K562 (cell line): ENCODE measurements at regions not wholly inside any gene's neighbourhood (a gene's known extent, or its start where the extent isn't known, plus 50 kb on each side); places are given as distances from the start of the nearest gene placed in this dataset.

ENCODE experiments used
- ATAC-seq: fragments of 200-7000 bp; cut with Tn5 transposase; 3 replicates; pipeline ENCODE4 v1.9.1; 2020; ENCODE audit warnings: moderate library complexity
- BruUV-seq: library from RNA; stranded (reverse); fragments of 400-500 nt; replicated peaks from 2 replicates; lab custom pipeline; 2021; lab: Mats Ljungman, UMichigan
- CTCF ChIA-PET: fragments of 300-600 bp; formaldehyde crosslinking; extraction: SDS; loops from one replicate; lab custom pipeline; 2021; ENCODE audit warnings: low intra/inter-chr PET ratio; lab: Yijun Ruan, JAX
- POLR2A ChIA-PET: fragments of 300-600, 350-650 bp; sonication (Branson Sonifier 250); formaldehyde crosslinking; extraction: SDS; loops from one replicate; lab custom pipeline; 2021; ENCODE audit warnings: antibody characterized with exemption, inconsistent platforms; lab: Yijun Ruan, JAX
- DNase-seq, 4 experiments: peaks; one replicate each; pipeline versions ENCODE4 v3.0.0 to v3.0.0-alpha.2; 2011 to 2018; ENCODE audit warnings: low spot score in 3 of 4, mixed read lengths in 3 of 4; ENCODE audit errors: extremely low read depth in 1 of 4
- FAIRE-seq: peaks from 2 replicates; lab custom pipeline; 2011; peaks lifted over from hg19 to GRCh38; lab: Jason Lieb, UNC
- H2AFZ ChIP-seq: 2 replicates; pipeline ENCODE4 v1.6.0; 2011; ENCODE audit warnings: low read depth, low read length, control low read depth, inconsistent platforms
- H3K27ac ChIP-seq: fragments of 200-600 bp; 3 replicates; pipeline ENCODE4 v1.8.0; 2011; ENCODE audit warnings: low read depth, mild to moderate bottlenecking, control low read depth, inconsistent platforms, low read length, moderate library complexity, mixed read lengths; ENCODE audit errors: extremely low read depth
- H3K27me3 ChIP-seq, 2 experiments: fragments of 300-600 bp in 1 of 2; 2 replicates in 1 of 2; 3 replicates in 1 of 2; pipeline versions ENCODE4 v1.6.0 to v1.8.0; 2011; ENCODE audit warnings: inconsistent platforms in 2 of 2, low read length in 2 of 2, mild to moderate bottlenecking in 1 of 2, mixed read lengths in 1 of 2, moderate library complexity in 1 of 2; ENCODE audit not compliant: control insufficient read depth in 2 of 2, insufficient read depth in 2 of 2
- H3K36me3 ChIP-seq: fragments of 300-600 bp; 3 replicates; pipeline ENCODE4 v1.8.0; 2011; ENCODE audit warnings: mild to moderate bottlenecking, low read length, inconsistent platforms; ENCODE audit not compliant: control insufficient read depth, insufficient read depth
- H3K4me1 ChIP-seq, 2 experiments: fragments of 200-600 bp in 1 of 2; replicated peaks in 1 of 2; 2 replicates in 1 of 2; 3 replicates in 1 of 2; pipeline versions ENCODE4 v1.5.1 to v1.8.0; 2011; ENCODE audit warnings: inconsistent platforms in 2 of 2, low read length in 2 of 2, mild to moderate bottlenecking in 1 of 2, mixed read lengths in 1 of 2, moderate library complexity in 1 of 2; ENCODE audit not compliant: control insufficient read depth in 2 of 2, insufficient read depth in 2 of 2
- H3K4me2 ChIP-seq: 2 replicates; pipeline ENCODE4 v1.6.1; 2011; ENCODE audit warnings: low read length, control low read depth, inconsistent platforms, mixed read lengths; ENCODE audit not compliant: insufficient read depth
- H3K4me3 ChIP-seq: fragments of 200-600 bp; sonication (generic), shearing (Covaris generic); 2 replicates; pipeline ENCODE4 v1.5.1; 2016; ENCODE audit warnings: control low read depth, inconsistent platforms
- H3K79me2 ChIP-seq: fragments of 200-600 bp; 3 replicates; pipeline ENCODE4 v1.8.0; 2011; ENCODE audit warnings: low read length, inconsistent platforms; ENCODE audit not compliant: control insufficient read depth, insufficient read depth
- H3K9ac ChIP-seq, 2 experiments: 2 replicates each; pipeline versions ENCODE4 v1.6.0 to v1.6.1; 2011; ENCODE audit warnings: low read depth in 2 of 2, low read length in 2 of 2, control low read depth in 1 of 2, inconsistent platforms in 1 of 2, mild to moderate bottlenecking in 1 of 2, mixed read lengths in 1 of 2; ENCODE audit not compliant: insufficient read depth in 1 of 2
- H3K9me1 ChIP-seq: one replicate; pipeline ENCODE4 v1.6.0; 2011; ENCODE audit warnings: inconsistent platforms, mild to moderate bottlenecking, low read length, moderate library complexity; ENCODE audit not compliant: control insufficient read depth, insufficient read depth
- H3K9me3 ChIP-seq: replicated peaks from 2 replicates; pipeline ENCODE4 v1.5.1; 2011; ENCODE audit warnings: low read depth, low read length, inconsistent platforms; ENCODE audit not compliant: control insufficient read depth, insufficient read depth
- H4K20me1 ChIP-seq: replicated peaks from 2 replicates; pipeline ENCODE4 v1.6.1; 2011; ENCODE audit warnings: low read length, inconsistent platforms, mixed read lengths; ENCODE audit not compliant: control insufficient read depth, insufficient read depth
- GATAD2A ChIP-seq: fragments of 450-650 bp; IDR thresholded peaks from 2 replicates; pipeline ENCODE4 v1.6.1; 2017
- WGBS: fragments of 100-300 bp; shearing (Covaris generic); methylation state at CpG from one replicate; pipeline ENCODE4 v1.1.6; 2016; ENCODE audit warnings: low coverage, mixed read lengths; ENCODE audit not compliant: insufficient coverage; ENCODE audit errors: missing lambda C conversion rate; 5-methylcytosine and 5-hydroxymethylcytosine counted together
- in situ Hi-C: fragments of 300-500 bp; cut with MboI; formaldehyde crosslinking; loops from 4 replicates; pipeline ENCODE4 v1.15.0; 2018; ENCODE audit warnings: inconsistent platforms, mixed read lengths
- intact Hi-C: fragments of 100-400 bp; cut with micrococcal nuclease; formaldehyde crosslinking; loops from 2 replicates; pipeline ENCODE4 v1.14.2; 2022
- TF ChIP-seq, protein P1 (sequence below): fragments of 450-650 bp; IDR thresholded peaks from 2 replicates; pipeline ENCODE4 v1.6.1; 2017; ENCODE audit warnings: antibody characterized with exemption
- TF ChIP-seq, protein P2 (sequence below), 2 experiments: fragments of 450-650 bp in 1 of 2; sonication (generic) in 1 of 2; formaldehyde crosslinking; conservative IDR thresholded peaks; 2 replicates each; pipeline versions ENCODE4 v1.4.0 to v1.8.1; 2020 to 2022; ENCODE audit warnings: mild to moderate bottlenecking in 1 of 2, missing genetic modification reagents in 1 of 2

GRCh38 chr20:52904837-52905236, 67.3 kb upstream of the TSHZ2 start:
- Histone ChIP-seq H4K20me1 (no peaks in the 10 kb centered on the region), H3K27me3 (no peaks in the 10 kb centered on the region), H3K9me3 (no peaks in the 10 kb centered on the region), H3K4me1 (no peaks in the 10 kb centered on the region), H3K4me3 (no peak overlapping the region), H3K9ac (no peak overlapping the region), H3K36me3 (no peaks in the 10 kb centered on the region), H3K27ac (no peak overlapping the region), H2AFZ (no peak overlapping the region), H3K4me2 (no peak overlapping the region), H3K79me2 (no peaks in the 10 kb centered on the region), H3K9me1 (no peaks in the 10 kb centered on the region)
- CTCF ChIA-PET: no interaction called here
- intact Hi-C loops (no loop called here), in situ Hi-C loops (no loop called here)
- POLR2A ChIA-PET: no interaction called here
- BruUV-seq: no TSS peak
- FAIRE-seq (no peak), DNase-seq (no peak), ATAC-seq (no peak)
- TF ChIP-seq, protein P1, sequence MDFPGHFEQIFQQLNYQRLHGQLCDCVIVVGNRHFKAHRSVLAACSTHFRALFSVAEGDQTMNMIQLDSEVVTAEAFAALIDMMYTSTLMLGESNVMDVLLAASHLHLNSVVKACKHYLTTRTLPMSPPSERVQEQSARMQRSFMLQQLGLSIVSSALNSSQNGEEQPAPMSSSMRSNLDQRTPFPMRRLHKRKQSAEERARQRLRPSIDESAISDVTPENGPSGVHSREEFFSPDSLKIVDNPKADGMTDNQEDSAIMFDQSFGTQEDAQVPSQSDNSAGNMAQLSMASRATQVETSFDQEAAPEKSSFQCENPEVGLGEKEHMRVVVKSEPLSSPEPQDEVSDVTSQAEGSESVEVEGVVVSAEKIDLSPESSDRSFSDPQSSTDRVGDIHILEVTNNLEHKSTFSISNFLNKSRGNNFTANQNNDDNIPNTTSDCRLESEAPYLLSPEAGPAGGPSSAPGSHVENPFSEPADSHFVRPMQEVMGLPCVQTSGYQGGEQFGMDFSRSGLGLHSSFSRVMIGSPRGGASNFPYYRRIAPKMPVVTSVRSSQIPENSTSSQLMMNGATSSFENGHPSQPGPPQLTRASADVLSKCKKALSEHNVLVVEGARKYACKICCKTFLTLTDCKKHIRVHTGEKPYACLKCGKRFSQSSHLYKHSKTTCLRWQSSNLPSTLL: no peak
- TF ChIP-seq, protein P2, sequence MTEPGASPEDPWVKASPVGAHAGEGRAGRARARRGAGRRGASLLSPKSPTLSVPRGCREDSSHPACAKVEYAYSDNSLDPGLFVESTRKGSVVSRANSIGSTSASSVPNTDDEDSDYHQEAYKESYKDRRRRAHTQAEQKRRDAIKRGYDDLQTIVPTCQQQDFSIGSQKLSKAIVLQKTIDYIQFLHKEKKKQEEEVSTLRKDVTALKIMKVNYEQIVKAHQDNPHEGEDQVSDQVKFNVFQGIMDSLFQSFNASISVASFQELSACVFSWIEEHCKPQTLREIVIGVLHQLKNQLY (CRISPR knock-in tag; conservative IDR thresholded peaks at IDR 0.05): no peak
- no peak for TF ChIP-seq GATAD2A
- WGBS: 0% methylated on average over 2 of the region's 2 CpGs
